K562 (cell line): ENCODE measurements at regions not wholly inside any gene's neighbourhood (a gene's known extent, or its start where the extent isn't known, plus 50 kb on each side); places are given as distances from the start of the nearest gene placed in this dataset.

Source experiments
- CEBPB ChIP-seq: fragments of 450-650 bp; IDR thresholded peaks from 2 replicates; pipeline ENCODE4 v1.6.1; 2016; ENCODE audit warnings: missing genetic modification characterization, missing compliant biosample characterization
- CHD2 ChIP-seq: IDR thresholded peaks from 2 replicates; pipeline ENCODE4 v1.6.1; 2011; ENCODE audit warnings: low read depth, low read length
- CREM ChIP-seq: IDR thresholded peaks from 2 replicates; pipeline ENCODE4 v1.6.1; 2014; ENCODE audit warnings: antibody characterized with exemption, low read depth
- EGR1 ChIP-seq: fragments of 450-650 bp; conservative IDR thresholded peaks from 2 replicates; pipeline ENCODE4 v1.6.1; 2017; ENCODE audit warnings: mild to moderate bottlenecking
- HDGF ChIP-seq: fragments of 450-650 bp; IDR thresholded peaks from 2 replicates; pipeline ENCODE4 v1.6.1; 2016
- U2AF1 ChIP-seq: fragments of 200-400 bp; formaldehyde crosslinking; optimal IDR thresholded peaks from 2 replicates; pipeline ENCODE3; 2017; ENCODE audit warnings: mild to moderate bottlenecking, low read depth, low read length, moderate library complexity
- ZNF347 ChIP-seq: fragments of 450-650 bp; formaldehyde crosslinking; IDR thresholded peaks from 2 replicates; pipeline ENCODE4 v1.4.0; 2020; ENCODE audit warnings: low read depth, mild to moderate bottlenecking, moderate library complexity
- TF ChIP-seq, protein P1 (sequence below): sonication (generic); formaldehyde crosslinking; IDR thresholded peaks from 2 replicates; pipeline ENCODE4 v1.8.1; 2022; ENCODE audit warnings: missing genetic modification reagents
- TF ChIP-seq, protein P2 (sequence below), 3 experiments: IDR thresholded peaks in 2 of 3; conservative IDR thresholded peaks in 1 of 3; 2 replicates each; pipeline ENCODE4 v1.5.1; 2011 to 2012; ENCODE audit warnings: low read length in 3 of 3, mild to moderate bottlenecking in 3 of 3, control low read depth in 2 of 3, improper control_type of control experiment in 1 of 3, inconsistent platforms in 1 of 3, low read depth in 1 of 3, mixed read lengths in 1 of 3, moderate library complexity in 1 of 3; ENCODE audit not compliant: insufficient read depth in 2 of 3
- TF ChIP-seq, protein P3 (sequence below), 3 experiments: fragments of 200-800 bp in 1 of 3; fragments of 250-450 bp in 1 of 3; fragments of 450-650 bp in 1 of 3; sonication (Bioruptor Pico) in 1 of 3; sonication (Bioruptor generic) in 1 of 3; formaldehyde crosslinking in 1 of 3; IDR thresholded peaks; 2 replicates each; pipeline versions ENCODE4 v1.6.1 to v1.8.0; 2016 to 2022; ENCODE audit warnings: mild to moderate bottlenecking in 2 of 3, missing genetic modification characterization in 2 of 3, missing compliant biosample characterization in 1 of 3, moderate library complexity in 1 of 3

DNA sequence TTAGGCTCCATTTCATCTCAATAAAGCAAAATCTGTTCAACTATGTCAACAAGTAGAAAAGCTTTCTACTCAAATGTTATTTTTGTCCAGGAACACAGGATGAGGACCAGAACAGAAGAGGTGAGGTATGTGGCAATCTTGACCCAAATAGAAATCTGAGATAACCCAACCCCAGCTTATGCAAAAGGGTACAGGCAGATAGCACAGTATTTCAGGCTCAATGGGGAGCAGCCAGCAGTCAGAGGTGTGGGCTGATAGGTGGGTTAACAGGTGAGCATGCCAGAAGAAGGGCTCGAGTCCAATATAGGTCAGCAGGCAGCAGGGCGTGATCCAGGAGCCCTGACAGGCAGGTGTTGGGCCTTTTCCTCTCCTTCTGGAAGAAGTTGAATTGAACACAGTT is 281.2 kb upstream of the NR2F2 start:
- TF ChIP-seq, protein P1, sequence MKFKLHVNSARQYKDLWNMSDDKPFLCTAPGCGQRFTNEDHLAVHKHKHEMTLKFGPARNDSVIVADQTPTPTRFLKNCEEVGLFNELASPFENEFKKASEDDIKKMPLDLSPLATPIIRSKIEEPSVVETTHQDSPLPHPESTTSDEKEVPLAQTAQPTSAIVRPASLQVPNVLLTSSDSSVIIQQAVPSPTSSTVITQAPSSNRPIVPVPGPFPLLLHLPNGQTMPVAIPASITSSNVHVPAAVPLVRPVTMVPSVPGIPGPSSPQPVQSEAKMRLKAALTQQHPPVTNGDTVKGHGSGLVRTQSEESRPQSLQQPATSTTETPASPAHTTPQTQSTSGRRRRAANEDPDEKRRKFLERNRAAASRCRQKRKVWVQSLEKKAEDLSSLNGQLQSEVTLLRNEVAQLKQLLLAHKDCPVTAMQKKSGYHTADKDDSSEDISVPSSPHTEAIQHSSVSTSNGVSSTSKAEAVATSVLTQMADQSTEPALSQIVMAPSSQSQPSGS, result no peak
- TF ChIP-seq ZNF347 (CRISPR knock-in tag) (no peak), CREM (no peak), CEBPB (tag) (no peak), HDGF (no peak), EGR1 (no peak), CHD2 (no peak), U2AF1 (no peak)
- TF ChIP-seq, protein P2, sequence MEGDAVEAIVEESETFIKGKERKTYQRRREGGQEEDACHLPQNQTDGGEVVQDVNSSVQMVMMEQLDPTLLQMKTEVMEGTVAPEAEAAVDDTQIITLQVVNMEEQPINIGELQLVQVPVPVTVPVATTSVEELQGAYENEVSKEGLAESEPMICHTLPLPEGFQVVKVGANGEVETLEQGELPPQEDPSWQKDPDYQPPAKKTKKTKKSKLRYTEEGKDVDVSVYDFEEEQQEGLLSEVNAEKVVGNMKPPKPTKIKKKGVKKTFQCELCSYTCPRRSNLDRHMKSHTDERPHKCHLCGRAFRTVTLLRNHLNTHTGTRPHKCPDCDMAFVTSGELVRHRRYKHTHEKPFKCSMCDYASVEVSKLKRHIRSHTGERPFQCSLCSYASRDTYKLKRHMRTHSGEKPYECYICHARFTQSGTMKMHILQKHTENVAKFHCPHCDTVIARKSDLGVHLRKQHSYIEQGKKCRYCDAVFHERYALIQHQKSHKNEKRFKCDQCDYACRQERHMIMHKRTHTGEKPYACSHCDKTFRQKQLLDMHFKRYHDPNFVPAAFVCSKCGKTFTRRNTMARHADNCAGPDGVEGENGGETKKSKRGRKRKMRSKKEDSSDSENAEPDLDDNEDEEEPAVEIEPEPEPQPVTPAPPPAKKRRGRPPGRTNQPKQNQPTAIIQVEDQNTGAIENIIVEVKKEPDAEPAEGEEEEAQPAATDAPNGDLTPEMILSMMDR (IDR thresholded peaks at IDR 0.05 in 2 of 3, conservative IDR thresholded peaks at IDR 0.05 in 1 of 3; ENCODE audit: insufficient read depth in 2 of 3, low read depth in 1 of 3, low read length in 3 of 3), result no peak
- TF ChIP-seq, protein P3, sequence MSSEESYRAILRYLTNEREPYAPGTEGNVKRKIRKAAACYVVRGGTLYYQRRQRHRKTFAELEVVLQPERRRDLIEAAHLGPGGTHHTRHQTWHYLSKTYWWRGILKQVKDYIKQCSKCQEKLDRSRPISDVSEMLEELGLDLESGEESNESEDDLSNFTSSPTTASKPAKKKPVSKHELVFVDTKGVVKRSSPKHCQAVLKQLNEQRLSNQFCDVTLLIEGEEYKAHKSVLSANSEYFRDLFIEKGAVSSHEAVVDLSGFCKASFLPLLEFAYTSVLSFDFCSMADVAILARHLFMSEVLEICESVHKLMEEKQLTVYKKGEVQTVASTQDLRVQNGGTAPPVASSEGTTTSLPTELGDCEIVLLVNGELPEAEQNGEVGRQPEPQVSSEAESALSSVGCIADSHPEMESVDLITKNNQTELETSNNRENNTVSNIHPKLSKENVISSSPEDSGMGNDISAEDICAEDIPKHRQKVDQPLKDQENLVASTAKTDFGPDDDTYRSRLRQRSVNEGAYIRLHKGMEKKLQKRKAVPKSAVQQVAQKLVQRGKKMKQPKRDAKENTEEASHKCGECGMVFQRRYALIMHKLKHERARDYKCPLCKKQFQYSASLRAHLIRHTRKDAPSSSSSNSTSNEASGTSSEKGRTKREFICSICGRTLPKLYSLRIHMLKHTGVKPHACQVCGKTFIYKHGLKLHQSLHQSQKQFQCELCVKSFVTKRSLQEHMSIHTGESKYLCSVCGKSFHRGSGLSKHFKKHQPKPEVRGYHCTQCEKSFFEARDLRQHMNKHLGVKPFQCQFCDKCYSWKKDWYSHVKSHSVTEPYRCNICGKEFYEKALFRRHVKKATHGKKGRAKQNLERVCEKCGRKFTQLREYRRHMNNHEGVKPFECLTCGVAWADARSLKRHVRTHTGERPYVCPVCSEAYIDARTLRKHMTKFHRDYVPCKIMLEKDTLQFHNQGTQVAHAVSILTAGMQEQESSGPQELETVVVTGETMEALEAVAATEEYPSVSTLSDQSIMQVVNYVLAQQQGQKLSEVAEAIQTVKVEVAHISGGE (CRISPR knock-in tag; IDR thresholded peaks at IDR 0.05), result no peak
